IPS-NIHi7 (cell line): ENCODE measurements at regions not wholly inside any gene's neighbourhood (a gene's known extent, or its start where the extent isn't known, plus 50 kb on each side); places are given as distances from the start of the nearest gene placed in this dataset.

Experiments
- DNase-seq: peaks from one replicate; pipeline ENCODE4 v3.0.0; 2012; ENCODE audit warnings: mixed read lengths; ENCODE audit errors: extremely low spot score

DNA sequence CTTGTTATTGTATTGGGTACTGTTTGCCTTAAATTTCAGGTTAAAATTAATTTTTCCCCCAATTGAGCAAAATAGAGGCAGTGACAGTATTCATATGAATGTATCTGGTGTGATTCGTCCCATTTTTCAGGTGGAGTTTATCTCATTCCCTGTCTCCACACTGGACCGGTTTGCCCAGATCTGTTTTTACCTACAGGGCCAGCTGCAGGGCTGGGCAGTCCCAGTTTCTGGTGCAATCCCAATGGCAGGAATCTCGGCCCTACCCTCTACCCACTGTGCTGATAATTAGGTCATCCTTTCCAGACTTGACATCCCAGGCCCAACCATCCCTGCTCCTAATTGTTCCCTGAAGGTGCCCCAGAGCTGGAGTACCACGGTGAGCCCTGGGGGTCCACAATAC lies 49.8 kb upstream of the NFE2L3 start:
- no peak for DNase-seq
